Stimulated activated CD8-positive, alpha-beta memory T cell treated with anti-CD3 and anti-CD28 coated beads, Interleukin-15, amount 100 ng/mL, for 24 hours (primary cell): ENCODE measurements at regions not wholly inside any gene's neighbourhood (a gene's known extent, or its start where the extent isn't known, plus 50 kb on each side); places are given as distances from the start of the nearest gene placed in this dataset.
"Not testable (repeated sequence)": the region's sequence is repeated elsewhere in the genome, so short reads cannot be mapped to it uniquely, and the experiment has no call there.

Experiments used
- DNase-seq: peaks from one replicate; pipeline ENCODE4 v3.0.0-alpha.2; 2020; ENCODE audit warnings: low read depth

DNA sequence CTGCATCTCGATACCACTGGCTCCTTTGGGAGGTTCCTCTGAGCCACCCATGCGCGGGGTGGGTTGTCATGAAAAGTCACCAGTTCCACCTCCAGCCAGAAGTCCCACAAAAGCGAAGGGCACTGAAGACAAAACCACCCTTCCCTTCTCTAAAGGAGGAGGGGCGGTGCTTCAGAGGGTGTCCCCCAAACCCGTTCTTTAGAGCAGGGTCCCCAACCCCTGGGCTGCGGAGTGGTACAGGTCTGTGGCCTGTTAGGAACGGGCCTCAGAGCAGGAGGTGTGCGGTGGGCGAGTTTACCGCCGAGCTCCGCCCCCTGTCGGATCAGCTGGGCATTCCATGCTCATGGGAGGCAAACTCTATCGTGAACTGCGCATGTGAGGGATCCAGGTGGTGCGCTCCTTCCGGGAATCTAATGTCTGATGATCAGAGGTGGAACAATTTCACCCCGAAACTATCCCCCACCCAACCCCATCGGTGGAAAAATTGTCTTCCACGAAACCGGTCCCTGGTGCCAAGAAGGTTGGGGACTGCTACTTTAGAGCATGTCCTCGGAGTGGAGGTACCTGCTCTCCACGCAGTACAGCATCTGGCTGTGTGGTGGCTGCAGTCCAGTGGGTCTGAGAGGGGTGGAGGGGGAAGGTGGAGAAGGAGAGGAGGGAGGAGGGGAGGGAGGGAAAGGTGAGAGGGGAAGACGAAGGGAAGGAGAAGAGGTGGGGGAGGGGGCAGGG lies 72.9 kb upstream of the SEPTIN5 start:
- DNase-seq = no peak

DNA sequence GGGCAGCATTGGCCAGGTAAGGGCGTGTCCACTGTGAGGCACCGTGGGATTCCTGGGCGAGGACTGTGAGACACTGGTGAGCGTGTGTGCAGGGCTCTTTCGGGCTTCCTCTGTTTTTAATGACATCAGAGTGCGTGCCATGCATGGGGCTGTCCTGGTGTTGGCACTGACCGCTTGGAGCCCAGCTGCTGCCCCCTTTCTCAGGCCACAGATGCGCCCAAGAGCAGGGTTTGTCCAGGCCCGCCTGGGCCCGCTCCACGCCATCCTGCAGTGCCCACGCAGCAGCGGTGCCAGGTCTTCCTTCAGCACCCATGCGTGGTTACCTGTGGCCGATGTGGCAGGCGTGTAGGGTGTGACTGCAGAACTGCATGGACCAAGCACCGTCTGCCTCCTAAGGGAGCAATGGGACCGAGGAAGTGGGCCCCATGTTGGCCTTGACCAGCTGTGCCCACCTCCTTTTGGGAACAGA lies 72.3 kb upstream of the SEPTIN5 start:
- no peak for DNase-seq

DNA sequence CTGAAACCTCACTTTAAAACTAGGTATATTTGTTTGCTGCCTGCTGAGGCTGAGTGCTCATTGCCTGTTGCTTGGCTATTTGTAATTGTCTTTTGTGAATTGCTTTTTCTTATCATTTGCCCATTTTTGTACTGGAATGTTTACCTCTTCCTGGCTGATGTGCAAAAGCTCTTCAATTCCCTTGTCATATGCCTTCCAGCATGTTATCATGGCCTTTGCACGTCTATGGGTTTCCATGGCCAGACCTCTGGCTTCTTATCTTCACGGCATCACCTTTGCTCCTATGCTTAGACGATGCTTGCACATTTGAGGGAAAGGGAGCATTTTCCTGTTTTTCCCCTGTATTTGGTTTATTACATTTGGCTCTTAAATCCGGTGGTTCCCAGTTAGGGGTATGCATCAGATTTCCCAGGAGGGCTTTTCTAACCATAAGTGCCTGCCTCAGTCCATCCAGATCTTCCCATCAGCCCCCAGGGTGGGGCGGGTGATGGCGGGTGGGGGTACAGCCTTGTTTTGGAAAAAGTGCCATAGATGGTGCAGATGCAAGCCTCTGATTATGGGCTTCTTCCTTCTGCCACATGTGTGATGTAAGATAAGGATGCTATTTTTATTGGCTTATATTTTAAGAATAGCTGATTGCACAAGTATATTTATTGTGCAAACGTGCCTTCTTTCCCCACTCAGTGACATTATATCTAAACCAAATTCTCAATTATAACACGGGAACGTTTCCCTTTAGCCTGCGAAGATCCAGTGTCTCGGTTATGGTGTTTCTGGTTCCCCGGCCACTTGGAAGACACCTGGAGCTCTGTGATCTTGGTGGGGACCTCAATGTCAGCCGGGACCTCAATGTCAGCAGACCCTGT lies 70.6 kb upstream of the SEPTIN5 start:
- DNase-seq = no peak

DNA sequence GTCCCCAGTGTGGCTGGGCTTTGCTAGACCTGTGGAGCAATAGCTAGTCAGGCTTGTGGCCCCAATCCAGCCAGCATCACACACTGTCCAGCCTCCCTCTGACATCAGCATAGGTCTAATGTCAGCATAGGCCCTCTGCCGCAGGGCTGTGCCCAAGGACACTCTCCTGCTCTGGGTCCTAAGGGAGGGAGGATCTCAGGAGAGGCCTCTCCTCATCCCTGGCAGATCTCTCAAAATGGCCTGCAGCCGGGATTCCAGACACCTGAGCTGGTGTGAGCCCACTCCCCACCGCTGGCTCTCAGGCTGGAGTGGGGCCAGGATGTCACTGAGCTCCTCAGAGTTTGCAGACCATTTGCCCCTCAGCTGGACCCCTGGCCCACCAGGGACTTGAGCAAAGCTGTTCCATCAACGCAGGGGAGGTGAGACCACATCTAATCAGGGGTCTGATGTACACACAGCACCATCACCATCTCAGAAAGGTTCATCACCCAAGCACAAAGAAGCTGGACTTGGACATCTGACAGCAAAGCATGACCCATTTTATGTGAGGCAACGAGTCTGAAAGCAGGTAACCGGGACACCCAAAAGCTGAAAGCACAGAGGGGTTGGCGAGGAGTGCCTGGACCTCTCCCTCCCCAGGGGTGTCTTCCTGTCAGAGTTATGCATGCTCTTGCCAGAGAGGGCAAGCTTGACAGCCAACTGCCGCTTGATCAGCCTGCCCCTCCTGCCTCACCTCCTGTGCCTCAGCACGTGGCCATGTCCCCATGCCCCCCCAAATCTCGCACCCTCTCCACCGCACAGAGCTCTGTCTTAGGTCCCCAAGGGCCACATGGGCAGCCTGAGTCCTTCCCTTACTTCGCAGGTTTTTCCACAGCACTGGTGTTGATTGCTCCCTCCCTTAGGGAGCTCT lies 69.7 kb upstream of the SEPTIN5 start:
- no peak for DNase-seq

DNA sequence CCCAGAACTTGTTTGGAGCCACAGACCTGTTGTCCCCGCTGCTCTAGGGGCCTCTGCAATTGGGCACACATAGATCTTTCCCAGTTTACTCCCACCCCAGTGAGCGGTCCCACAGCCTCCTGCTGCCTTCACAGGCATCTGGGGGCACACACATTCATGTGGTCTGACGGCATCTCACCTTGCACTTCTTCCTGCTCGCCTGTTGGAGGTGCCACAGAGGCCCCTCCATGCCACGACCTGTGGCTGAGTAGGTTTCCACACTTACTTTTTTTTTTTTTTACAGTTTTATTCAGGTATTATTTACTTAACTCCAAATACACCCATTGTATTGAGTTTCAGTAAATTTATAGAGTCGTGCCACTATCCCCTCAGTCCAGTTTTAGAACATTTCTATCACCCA lies 68.9 kb upstream of the SEPTIN5 start:
- no peak for DNase-seq

DNA sequence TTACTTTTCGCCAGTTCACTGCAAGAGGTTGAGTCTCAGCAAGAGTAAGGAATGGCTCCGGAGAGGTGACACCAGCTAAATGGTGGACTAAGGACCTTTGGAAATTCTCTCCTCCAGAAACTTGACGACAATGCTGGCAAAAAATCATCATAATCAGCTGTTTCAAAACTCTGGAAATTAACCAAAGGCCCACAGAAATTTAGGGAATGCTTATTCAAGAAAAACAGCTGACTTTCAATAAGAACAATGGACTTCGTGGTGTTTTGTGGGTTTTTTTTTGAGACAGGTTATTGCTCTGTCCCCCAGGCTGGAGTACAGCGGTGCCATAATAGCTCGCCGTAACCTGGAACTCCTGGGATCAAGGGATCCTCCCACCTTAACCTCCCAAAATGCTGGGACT lies 68.4 kb upstream of the SEPTIN5 start:
- no peak for DNase-seq

DNA sequence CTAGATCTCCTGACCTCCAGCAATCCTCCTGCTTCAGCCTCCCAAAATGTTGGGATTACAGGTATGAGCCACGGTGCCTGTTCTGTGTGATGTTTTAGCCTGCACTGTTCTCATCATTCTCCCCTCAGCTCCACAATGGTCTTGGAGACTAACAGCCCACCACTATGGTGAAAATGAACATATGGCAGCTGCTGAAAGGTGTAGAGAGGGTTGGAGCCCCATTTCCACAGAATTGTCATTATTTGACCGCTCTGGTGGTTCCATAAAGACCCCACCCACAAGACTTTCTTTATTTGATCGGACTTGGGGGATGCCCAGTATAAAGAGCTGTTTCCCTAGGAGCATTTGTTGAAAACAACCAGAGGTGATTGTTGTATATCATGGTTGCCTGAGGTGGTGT lies 67.9 kb upstream of the SEPTIN5 start:
- DNase-seq = no peak

DNA sequence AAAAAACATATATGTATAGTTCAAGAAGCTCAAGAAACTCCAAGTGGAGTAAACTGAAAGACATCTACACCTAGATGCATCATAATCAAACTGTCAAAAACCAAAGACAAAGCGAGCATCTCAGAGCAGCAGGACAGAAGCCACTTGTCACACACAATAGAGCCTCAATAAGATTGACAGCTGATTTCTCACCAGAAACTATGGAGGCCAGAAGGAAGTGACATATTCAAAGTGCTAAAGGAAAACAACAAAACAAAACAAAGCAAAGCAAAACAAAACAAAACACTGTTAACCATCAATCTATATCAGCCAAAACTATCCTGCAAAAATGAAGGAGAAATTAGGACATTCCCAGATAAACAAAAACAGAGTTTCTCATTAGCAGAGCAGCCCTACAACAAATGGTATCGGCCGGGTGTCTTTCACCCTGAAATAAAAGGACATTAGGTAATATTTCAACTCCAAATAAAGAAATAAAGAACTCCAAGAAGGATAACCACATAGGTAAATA lies 65.8 kb upstream of the SEPTIN5 start:
- no peak for DNase-seq

DNA sequence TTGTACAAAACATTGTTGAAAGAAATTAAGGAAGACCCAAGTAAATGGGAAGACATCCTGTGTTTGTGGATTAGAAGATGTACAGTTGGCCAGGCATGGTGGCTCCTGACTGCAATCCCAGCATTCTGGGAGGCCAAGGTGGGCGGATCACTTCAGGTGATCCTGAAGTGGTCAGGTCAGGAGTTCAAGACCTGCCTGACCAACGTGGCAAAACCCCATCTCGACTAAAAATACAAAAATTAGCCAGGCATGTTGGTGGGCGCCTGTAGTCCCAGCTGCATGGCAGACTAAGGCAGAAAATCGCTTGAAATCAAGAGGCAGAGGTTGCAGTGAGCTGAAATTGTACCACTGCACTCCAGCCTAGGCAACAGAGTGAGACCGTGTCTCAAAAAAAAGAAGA lies 62.0 kb upstream of the SEPTIN5 start:
- no peak for DNase-seq

DNA sequence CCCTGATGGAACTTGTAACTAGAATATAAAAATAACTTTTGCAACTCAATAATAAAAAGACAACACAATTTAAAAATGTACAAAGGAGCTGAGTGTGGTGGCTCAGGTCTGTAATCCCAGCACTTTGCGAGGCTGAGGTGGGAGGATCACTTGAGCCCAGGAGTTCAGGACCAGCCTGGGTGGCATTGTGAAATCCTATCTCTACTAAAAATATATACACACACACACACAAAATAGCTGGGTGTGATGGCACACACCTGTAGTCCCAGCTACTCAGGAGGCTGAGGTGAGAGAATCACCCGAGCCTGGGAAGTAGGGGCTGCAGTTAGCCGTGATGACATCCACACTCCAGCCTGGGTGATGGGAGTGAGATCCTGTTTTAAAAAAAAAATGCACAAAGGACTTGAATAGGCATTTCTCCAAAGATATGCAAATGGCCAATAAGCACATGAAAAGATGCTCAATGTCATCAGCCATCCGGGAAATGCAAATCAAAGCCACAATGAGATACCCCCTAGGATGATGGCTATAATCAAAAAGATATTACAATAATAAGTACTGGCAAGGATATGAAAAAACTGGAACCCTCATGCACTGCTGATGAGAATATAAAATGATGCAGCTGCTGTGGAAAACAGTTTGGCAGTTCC lies 59.8 kb upstream of the SEPTIN5 start:
- no peak for DNase-seq

DNA sequence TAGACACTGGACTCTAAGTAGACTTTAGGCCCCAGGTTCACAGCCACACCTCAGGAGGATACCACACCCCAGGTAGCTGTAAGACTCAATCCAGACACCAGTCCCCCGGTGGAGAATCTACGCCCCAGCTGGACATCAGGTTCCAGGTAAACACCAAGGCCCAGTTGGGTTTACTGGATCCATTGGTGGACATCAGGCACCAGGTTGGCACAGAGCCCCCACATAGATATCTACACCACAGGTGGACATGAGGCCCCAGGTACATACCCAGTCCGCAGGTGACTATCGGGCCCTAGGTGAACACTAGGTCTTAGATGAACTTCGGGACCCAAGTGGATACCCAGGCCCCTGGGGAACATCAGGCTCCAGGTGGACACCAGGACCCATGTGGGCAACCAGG lies 58.9 kb upstream of the SEPTIN5 start:
- DNase-seq = no peak

DNA sequence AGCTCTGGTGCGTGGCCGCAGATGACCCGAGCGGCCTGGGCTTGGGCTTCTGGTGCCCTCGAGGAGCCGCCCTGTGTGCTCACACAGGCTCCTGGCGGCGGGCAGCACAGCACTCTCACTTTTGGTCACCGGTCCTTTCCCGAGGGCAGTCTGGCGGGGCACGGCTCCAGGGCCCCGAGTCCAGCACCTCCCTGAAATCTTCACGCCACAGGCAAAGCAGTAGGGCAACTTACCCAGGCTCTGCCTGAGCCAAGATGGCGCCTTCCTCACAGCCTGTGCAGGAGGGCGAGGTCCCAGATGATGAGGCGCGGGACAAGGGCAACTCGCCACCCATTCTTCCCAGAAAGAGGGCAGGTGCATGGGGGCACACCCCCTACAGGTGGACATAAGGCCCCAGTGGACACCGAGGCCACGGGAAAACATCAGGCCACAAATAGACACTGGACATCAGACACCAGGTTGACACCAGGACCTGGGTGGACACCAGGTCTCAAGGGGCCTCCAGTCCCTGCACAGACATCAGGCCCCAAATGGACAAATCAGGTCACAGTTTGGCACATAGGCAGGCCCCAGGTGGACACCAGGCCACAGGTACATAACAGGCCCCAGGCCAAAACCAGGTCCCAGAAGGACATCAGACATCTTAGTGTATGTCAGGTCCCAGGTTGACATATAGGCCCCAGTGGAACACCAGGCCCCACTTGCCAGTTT lies 57.6 kb upstream of the SEPTIN5 start:
- DNase-seq = no peak

DNA sequence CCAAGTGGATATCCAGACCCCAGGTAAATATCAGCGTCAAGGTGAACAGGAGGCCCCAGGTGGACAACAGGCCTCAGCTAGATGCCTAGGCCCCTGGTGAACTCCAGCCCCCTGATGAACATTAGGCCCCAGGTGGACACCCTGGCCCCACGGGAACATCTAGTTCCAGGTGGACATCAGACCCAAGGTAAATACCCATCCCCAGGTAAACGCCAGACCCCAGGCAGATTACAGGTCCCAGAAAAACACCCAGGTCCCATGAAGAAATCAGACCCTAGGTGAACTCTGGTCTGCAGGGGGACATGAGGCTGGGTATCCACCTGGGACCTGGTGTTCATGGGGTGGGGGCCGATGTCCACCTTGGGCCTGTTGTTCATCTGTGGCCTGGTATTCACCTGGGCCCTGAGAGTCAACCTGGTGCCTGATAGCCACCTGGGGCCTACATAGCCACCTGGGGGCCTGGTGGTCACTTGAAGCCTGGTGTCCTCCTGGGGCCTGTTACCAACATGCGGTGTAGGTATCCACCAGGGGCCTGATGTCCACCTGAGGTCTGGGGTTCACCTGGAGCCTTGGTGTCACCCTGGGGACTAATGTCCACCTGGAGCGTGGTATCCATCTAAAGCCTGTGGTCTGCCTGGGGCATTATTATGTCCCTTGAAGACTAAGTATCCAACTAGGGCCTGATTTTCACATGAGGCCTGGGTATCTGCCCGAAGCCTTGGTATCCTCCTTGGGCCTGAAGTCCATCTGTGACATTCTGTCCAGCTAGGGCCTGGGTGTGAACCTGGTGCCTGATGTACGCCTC lies 56.8 kb upstream of the SEPTIN5 start:
- DNase-seq = no peak

DNA sequence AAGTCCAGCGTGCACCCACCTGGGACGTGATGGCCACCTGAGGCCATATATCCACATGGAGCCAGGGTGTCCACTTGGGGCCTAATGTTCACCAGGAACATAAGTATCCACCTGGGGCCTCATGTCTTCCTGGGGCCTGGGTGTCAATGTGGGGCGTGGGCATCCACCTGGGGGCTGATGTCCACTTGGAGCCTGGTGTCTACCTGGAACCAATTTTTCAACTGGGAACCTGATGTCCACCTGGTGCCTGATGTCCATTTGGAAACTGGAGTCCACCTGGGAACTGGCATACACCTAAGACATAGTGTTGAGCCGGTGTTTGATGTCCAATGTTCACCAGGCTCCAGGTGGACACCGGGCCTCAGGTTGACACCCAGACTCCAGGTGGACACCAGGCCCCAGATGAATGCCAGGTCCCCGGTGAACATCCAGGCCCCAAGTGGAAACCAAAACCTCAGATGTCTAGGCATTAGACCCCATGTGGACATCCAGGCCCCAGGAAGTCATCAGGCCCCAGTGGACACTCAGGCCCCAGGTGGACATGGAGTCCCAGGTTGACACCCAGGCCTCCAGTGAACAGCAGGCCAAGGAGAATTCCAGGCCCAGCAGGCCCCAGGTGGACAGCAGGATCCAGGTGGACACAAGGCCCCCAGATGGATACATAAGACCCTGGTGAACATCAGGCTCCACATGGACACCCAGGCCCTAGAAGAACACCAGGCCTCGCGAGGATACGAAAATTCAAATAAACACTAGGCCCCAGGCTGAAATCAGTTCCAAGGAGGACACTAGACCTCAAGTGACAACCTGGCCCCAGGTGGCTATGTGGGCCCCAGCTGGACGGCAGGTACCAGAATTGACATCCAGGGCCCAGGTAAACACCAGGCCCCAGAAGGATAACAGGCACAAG lies 56.0 kb upstream of the SEPTIN5 start:
- DNase-seq = no peak

DNA sequence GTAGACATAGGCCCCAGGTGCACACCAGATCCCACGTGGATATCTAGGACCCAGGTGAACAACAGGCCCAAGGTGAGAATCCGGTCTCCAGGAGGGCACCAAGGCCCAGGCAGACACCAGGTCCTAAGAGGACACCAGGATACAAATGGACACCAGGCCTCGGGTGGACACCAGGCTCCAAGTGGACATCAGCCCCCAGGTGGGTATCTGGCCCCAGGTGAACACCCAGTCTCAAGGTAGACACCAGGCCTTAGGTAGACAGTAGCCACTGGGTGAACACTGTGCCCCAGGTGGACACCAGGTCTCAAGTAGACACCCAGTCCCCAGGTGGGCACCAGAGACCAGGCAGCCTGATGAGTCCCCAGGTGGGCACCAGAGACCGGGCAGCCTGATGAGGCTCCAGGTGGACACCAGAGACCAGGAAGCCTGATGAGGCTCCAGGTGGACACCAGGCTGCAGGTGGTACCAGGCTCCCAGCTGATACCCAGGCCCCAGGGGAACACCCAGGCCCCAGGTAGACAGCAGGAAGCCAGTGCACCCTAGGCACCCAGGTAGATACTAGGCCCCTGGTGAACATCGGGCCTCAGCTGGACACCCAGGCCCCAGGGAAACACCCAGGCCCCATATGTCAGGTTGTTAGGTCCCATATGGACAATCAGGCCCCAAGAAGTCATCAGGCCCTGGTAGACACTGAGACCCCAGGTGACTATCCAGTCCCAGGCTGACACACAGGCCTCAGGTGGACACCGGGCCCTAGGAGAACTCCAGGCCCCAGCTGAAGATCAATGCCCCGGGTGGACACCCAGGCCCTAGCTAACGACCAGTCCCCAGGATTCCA lies 55.1 kb upstream of the SEPTIN5 start:
- DNase-seq = no peak

DNA sequence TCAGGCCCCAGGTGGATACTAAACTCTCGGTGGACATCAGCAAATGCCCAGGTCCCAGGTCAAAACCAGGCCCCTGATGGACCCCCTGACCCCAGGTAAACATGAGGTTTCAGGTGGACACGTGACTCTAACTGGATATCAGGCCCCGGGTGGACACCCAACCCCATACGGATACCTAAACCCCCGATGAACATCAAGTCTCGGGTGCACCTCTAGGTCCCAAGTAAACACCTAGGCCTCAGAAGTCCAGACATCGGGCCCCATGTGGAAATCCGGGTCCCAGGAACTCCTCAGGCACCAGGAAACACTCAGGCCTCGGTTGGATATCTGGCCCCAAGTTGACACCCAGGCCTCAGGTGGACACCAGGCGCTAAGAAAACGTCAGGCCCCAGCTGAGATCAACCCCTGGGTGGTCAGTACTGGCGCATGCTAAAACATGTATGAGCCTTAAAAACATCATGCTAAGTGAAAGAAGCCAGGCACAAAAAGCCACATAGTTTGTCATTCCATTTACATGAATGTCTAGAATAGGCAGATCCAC lies 54.4 kb upstream of the SEPTIN5 start:
- DNase-seq = no peak

DNA sequence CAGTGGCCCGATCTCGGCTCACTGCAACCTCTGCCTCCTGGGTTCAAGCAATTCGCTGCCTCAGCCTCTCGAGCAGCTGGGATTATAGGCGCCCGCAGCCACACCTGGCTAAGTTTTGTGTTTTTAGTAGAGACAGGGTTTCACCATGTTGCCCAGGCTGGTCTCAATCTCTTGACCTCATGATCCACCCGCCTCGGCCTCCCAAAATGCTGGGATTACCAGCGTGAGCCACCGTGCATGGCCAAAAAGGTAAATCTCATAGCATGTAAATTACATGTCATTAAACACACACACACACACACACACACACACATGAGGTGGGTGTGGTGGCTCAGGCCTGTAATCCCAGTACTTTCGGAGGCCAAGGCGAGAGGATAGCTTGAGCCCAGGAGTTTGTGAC lies 53.7 kb upstream of the SEPTIN5 start:
- DNase-seq = not testable (repeated sequence)

DNA sequence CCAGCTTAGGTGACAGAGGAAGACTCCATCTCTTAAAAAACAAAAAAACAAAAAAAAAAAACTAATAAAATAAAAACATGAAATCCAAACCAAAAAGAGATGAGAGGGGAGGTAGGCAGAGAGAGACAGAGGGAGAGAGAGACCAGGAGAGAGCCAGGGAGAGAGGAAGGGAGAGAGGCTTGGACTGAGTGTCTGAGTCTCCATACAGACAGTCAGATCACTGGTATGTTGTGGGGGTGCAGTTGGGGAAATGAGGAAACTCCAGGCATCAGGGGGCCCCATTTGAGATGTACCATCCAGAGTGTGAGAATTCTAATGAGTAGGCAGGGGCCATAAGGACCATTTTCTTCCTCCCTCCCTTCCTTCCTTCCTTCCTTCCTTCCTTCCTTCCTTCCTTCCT lies 53.1 kb upstream of the SEPTIN5 start:
- no peak for DNase-seq
